ENCODE measurements at regions not wholly inside any gene's neighbourhood (a gene's known extent, or its start where the extent isn't known, plus 50 kb on each side); places are given as distances from the start of the nearest gene placed in this dataset.

GRCh38 chr2:120545521-120546047, 190.1 kb upstream of the GLI2 start:
- Histone ChIP-seq H3K4me3 (replicated peaks in 1 of 3) (no peak overlapping the region), H3K27ac (no peak overlapping the region), H3K36me3 (no peaks in the 10 kb centered on the region), H3K27me3 (no peaks in the 10 kb centered on the region), H3K9me3 (no peaks in the 10 kb centered on the region), H3K4me1 (peaks cover 7 to 34% of the 10 kb centered on the region in 2 donors)
- DNase-seq, result no peak
- TF ChIP-seq POLR2A (IDR thresholded peaks at IDR 0.05) (no peak), CTCF (IDR thresholded peaks at IDR 0.05) (no peak)
- WGBS, 2 donors, result 62 to 66% methylated on average over 8 of the region's 8 CpGs
- intact Hi-C loops (cut with DNase I), result no loop called here

GRCh38 chr2:120546048-120546864, 189.4 kb upstream of the GLI2 start:
- intact Hi-C loops (cut with DNase I), result no loop called here
- H3K4me3 ChIP-seq (replicated peaks in 1 of 3), result no peak overlapping the region
- H3K36me3 ChIP-seq, result no peaks in the 10 kb centered on the region
- no peak for DNase-seq
- no peak overlapping the region for H3K27ac ChIP-seq
- no peaks in the 10 kb centered on the region for H3K27me3 ChIP-seq
- no peaks in the 10 kb centered on the region for H3K9me3 ChIP-seq
- 76 to 82% methylated on average over 27 of the region's 27 CpGs for WGBS, 2 donors
- TF ChIP-seq POLR2A (IDR thresholded peaks at IDR 0.05) (no peak), CTCF (IDR thresholded peaks at IDR 0.05) (no peak)
- H3K4me1 ChIP-seq, result peaks cover 14 to 36% of the 10 kb centered on the region in 2 donors

- no peaks in the 10 kb centered on the region for H3K27me3 ChIP-seq
- WGBS, 2 donors, result 91 to 92% methylated on average over 6 to 7 of the region's 7 CpGs
- no peaks in the 10 kb centered on the region for H3K36me3 ChIP-seq
- no peak for DNase-seq
- TF ChIP-seq CTCF (IDR thresholded peaks at IDR 0.05) (no peak), POLR2A (IDR thresholded peaks at IDR 0.05) (no peak)
- H3K9me3 ChIP-seq, result no peaks in the 10 kb centered on the region
- H3K4me1 ChIP-seq, result peaks cover 20 to 43% of the 10 kb centered on the region in 2 donors
- H3K27ac ChIP-seq, result no peak overlapping the region
- H3K4me3 ChIP-seq (replicated peaks in 1 of 3), result no peak overlapping the region
- intact Hi-C loops (cut with DNase I), result no loop called here
Measured at GRCh38 chr2:120546865-120547390, 188.7 kb upstream of the GLI2 start.

GRCh38 chr2:120547662-120548061, 188.0 kb upstream of the GLI2 start:
- TF ChIP-seq CTCF (IDR thresholded peaks at IDR 0.05) (no peak), POLR2A (IDR thresholded peaks at IDR 0.05) (no peak)
- Histone ChIP-seq H3K27me3 (no peaks in the 10 kb centered on the region), H3K4me3 (replicated peaks in 1 of 3) (no peak overlapping the region), H3K4me1 (peaks cover 28 to 50% of the 10 kb centered on the region in 2 donors), H3K36me3 (no peaks in the 10 kb centered on the region), H3K27ac (no peak overlapping the region), H3K9me3 (no peaks in the 10 kb centered on the region)
- intact Hi-C loops (cut with DNase I), result no loop called here
- 91 to 100% methylated on average over 1 of the region's 1 CpG for WGBS, 2 donors
- DNase-seq, result no peak
